Mesothelial cell of epicardium (in vitro differentiated cells): ENCODE measurements at regions not wholly inside any gene's neighbourhood (a gene's known extent, or its start where the extent isn't known, plus 50 kb on each side); places are given as distances from the start of the nearest gene placed in this dataset.

Experiments used
- DNase-seq, 2 experiments: peaks; one replicate each; pipeline ENCODE4 v3.0.0; 2021; ENCODE audit warnings: low spot score in 2 of 2; ENCODE audit not compliant: unreplicated experiment in 2 of 2
- H3K27ac Mint-ChIP-seq: 2 replicates; pipeline ENCODE4 v1.8.0; 2021; ENCODE audit warnings: mixed read lengths
- H3K27me3 Mint-ChIP-seq: 2 replicates; pipeline ENCODE4 v1.8.0; 2021; ENCODE audit warnings: low read depth, mixed read lengths
- H3K36me3 Mint-ChIP-seq: 2 replicates; pipeline ENCODE4 v1.8.0; 2021; ENCODE audit warnings: mixed read lengths
- H3K4me1 Mint-ChIP-seq: 2 replicates; pipeline ENCODE4 v1.8.0; 2021; ENCODE audit warnings: mixed read lengths
- H3K4me3 Mint-ChIP-seq: 2 replicates; pipeline ENCODE4 v1.8.0; 2021; ENCODE audit warnings: mild to moderate bottlenecking, moderate library complexity, mixed read lengths
- H3K9me3 Mint-ChIP-seq: 2 replicates; pipeline ENCODE4 v1.8.0; 2021; ENCODE audit warnings: mixed read lengths
- CTCF ChIP-seq: fragments of 200-600 bp; sonication (generic); IDR thresholded peaks from one replicate; pipeline ENCODE4 v1.5.0; 2021; ENCODE audit warnings: antibody characterized with exemption; ENCODE audit not compliant: unreplicated experiment

- Mint-ChIP-seq H3K4me1 (no peaks in the 10 kb centered on the region), H3K27ac (no peak overlapping the region)
- DNase-seq: no peak
Observed at GRCh38 chr18:41331661-41332060, 623.4 kb upstream of the PIK3C3 start.

GRCh38 chr18:41326311-41326710, 628.7 kb upstream of the PIK3C3 start:
- no peaks in the 10 kb centered on the region for H3K27me3 Mint-ChIP-seq
- TF ChIP-seq CTCF: no peak

More at GRCh38 chr18:41331661-41332060, 623.4 kb upstream of the PIK3C3 start:
- peaks cover 4% of the 10 kb centered on the region for H3K36me3 Mint-ChIP-seq
- H3K4me3 Mint-ChIP-seq: no peak overlapping the region
- no peak for TF ChIP-seq CTCF
- no peaks in the 10 kb centered on the region for H3K27me3 Mint-ChIP-seq
- peaks cover 7% of the 10 kb centered on the region for H3K9me3 Mint-ChIP-seq

GRCh38 chr18:41324934-41325333, 630.1 kb upstream of the PIK3C3 start:
- DNase-seq: no peak
- Mint-ChIP-seq H3K27ac (no peak overlapping the region), H3K4me1 (peaks cover 24% of the 10 kb centered on the region), H3K36me3 (peaks cover 4% of the 10 kb centered on the region), H3K27me3 (no peaks in the 10 kb centered on the region), H3K9me3 (peaks cover 16% of the 10 kb centered on the region), H3K4me3 (no peak overlapping the region)
- TF ChIP-seq CTCF: no peak

More at GRCh38 chr18:41326311-41326710, 628.7 kb upstream of the PIK3C3 start:
- H3K4me3 Mint-ChIP-seq: no peak overlapping the region
- no peak for DNase-seq
- peaks cover 4% of the 10 kb centered on the region for H3K36me3 Mint-ChIP-seq
- H3K4me1 Mint-ChIP-seq: peaks cover 15% of the 10 kb centered on the region
- H3K9me3 Mint-ChIP-seq: peaks cover 16% of the 10 kb centered on the region
- no peak overlapping the region for H3K27ac Mint-ChIP-seq

DNA sequence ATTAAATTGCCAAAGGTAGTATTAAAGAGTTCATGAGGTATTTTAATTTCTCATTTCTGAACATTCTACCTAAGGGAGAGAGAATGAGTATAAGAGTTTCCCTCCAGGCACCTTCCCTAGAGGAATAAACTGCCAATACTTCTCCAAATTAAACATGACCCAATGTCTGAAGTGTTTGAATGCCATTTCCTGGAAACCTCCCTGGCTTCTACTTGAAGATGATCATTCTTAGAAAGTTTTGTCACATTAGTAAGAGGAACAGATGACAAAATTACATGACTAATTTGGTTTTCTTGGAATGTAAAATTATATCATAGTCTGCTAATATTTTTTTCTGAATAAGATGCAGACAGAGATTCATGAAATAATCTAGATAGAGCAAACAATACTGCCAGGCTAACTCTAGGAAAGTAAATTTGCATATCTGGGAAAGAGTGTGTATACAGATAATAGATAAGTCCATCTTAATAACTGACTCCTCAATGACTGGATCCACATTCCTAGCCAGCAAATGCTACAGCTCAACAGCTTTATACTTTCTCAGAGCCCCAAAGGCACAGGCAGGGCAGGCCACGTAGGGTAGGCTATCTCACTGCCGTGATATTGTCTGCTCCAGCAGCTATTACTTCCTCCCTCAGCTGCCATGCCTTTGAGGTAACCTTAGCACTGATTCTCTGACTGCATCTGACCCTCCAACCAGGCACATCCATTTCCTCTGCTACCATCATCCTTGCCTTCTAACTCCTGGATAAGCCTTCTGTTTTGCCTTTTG, 630.8 kb upstream of the PIK3C3 start:
- H3K27ac Mint-ChIP-seq: no peak overlapping the region
- TF ChIP-seq CTCF: no peak
- H3K36me3 Mint-ChIP-seq: peaks cover 4% of the 10 kb centered on the region
- no peak overlapping the region for H3K4me3 Mint-ChIP-seq
- DNase-seq: no peak
- H3K27me3 Mint-ChIP-seq: no peaks in the 10 kb centered on the region
- peaks cover 30% of the 10 kb centered on the region for H3K4me1 Mint-ChIP-seq
- H3K9me3 Mint-ChIP-seq: peaks cover 17% of the 10 kb centered on the region

- Mint-ChIP-seq H3K4me3 (no peak overlapping the region), H3K36me3 (peaks cover 8% of the 10 kb centered on the region), H3K27me3 (no peaks in the 10 kb centered on the region), H3K4me1 (peaks cover 35% of the 10 kb centered on the region), H3K9me3 (peaks cover 22% of the 10 kb centered on the region), H3K27ac (peak overlapping the region; percentile 5)
- DNase-seq: no peak
- TF ChIP-seq CTCF: no peak
Observed at GRCh38 chr18:41323044-41323443, 632.0 kb upstream of the PIK3C3 start.
